Uterus (tissue), 2 donors: ENCODE measurements at regions not wholly inside any gene's neighbourhood (a gene's known extent, or its start where the extent isn't known, plus 50 kb on each side); places are given as distances from the start of the nearest gene placed in this dataset.

Source experiments
- CTCF ChIP-seq, 4 experiments: fragments of 200-600 bp in 2 of 4; fragments of 450-650 bp in 2 of 4; sonication (generic) in 2 of 4; IDR thresholded peaks; one replicate each; pipeline ENCODE4 v1.5.1; 2016 to 2019; ENCODE audit warnings: antibody characterized with exemption in 4 of 4, mild to moderate bottlenecking in 2 of 4, moderate library complexity in 1 of 4
- POLR2A ChIP-seq, 2 donors: fragments of 450-650 bp; IDR thresholded peaks; one replicate each; pipeline ENCODE4 v1.6.1; 2016; ENCODE audit warnings: antibody characterized with exemption in 2 of 2, mild to moderate bottlenecking in 1 of 2, moderate library complexity in 1 of 2

DNA sequence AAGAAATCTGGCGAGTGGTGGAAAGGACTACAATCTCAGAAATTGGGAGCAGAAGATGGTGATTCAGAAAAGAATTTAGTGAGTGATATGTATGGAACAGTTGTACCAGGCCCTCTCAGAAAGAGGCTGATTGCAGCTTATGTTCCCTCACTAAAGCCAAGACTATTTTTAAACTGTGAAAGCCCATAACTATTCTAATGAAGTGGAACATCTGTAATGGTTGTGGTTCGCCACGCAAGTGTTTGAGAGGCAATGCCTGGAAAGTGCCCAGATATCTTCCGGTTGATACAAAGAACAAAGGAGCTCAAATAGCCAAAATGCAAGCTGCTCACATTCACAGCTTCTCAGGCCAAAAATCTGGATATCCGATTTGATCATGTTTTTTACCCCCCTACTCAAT lies 1250.7 kb downstream of the RAPGEF2 start:
- TF ChIP-seq POLR2A (IDR thresholded peaks at IDR 0.05) (no peak), CTCF (IDR thresholded peaks at IDR 0.05) (no peak)
